IPS-15b (cell line): ENCODE measurements at regions not wholly inside any gene's neighbourhood (a gene's known extent, or its start where the extent isn't known, plus 50 kb on each side); places are given as distances from the start of the nearest gene placed in this dataset.

Experiments used
- H3K27me3 ChIP-seq: one replicate; pipeline ENCODE4 v1.6.1; 2013; ENCODE audit warnings: low read length; ENCODE audit not compliant: control insufficient read depth, insufficient read depth
- H3K36me3 ChIP-seq: one replicate; pipeline ENCODE4 v1.6.1; 2013; ENCODE audit warnings: low read length; ENCODE audit not compliant: control insufficient read depth, insufficient read depth
- H3K4me1 ChIP-seq: one replicate; pipeline ENCODE4 v1.6.1; 2013; ENCODE audit warnings: mild to moderate bottlenecking, low read length; ENCODE audit not compliant: control insufficient read depth, insufficient read depth
- H3K4me3 ChIP-seq: one replicate; pipeline ENCODE4 v1.5.1; 2013; ENCODE audit warnings: low read depth, low read length
- H3K9ac ChIP-seq: one replicate; pipeline ENCODE4 v1.6.1; 2013; ENCODE audit warnings: low read depth, mild to moderate bottlenecking, low read length
- H3K9me3 ChIP-seq: one replicate; pipeline ENCODE4 v1.6.1; 2013; ENCODE audit warnings: mild to moderate bottlenecking, low read length; ENCODE audit not compliant: control insufficient read depth, insufficient read depth

DNA sequence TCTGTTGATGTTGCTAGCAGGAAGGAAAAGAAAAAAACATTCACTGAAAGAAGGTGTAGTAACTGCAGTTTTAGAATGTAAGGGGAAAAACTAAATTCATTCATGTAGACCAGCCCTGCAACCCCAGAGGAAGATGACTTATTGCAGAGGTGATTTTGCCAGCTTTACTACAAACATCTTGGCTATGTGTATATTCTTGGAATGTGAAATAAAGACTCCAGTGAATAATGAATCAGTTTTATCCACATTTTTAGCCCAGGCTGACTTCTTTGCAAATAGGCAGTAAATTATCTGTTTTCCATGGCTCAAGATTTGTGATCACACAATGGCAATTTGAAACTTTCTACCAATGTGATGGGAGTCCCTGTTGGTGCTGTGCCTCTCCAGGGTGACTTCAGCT lies 206.1 kb upstream of the SETBP1 start:
- Histone ChIP-seq H3K4me1 (no peaks in the 10 kb centered on the region), H3K9ac (no peak overlapping the region), H3K9me3 (peaks cover 8% of the 10 kb centered on the region), H3K4me3 (no peak overlapping the region), H3K36me3 (no peaks in the 10 kb centered on the region), H3K27me3 (no peaks in the 10 kb centered on the region)

DNA sequence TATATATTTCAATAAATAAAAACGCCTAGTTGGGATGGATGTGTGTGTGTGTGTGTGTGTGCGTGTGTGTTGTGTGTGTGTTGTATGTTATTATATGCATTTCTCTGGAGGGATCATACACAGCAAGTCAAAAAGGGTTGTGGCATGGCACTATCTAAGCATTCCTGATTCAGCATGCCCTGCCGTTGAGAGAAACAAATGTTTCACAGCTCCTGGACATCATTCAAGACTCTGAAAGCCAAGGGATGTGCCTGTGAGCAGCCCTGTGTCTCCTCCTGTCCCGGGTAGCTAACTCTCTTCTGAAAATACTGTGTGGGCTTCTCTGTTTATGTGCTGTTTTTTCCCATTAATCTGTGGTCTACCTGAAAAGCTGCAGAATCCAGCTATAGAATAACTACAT lies 197.9 kb upstream of the SETBP1 start:
- no peaks in the 10 kb centered on the region for H3K27me3 ChIP-seq
- no peaks in the 10 kb centered on the region for H3K36me3 ChIP-seq
- peaks cover 8% of the 10 kb centered on the region for H3K9me3 ChIP-seq
- H3K9ac ChIP-seq = no peak overlapping the region
- no peak overlapping the region for H3K4me3 ChIP-seq
- no peaks in the 10 kb centered on the region for H3K4me1 ChIP-seq

DNA sequence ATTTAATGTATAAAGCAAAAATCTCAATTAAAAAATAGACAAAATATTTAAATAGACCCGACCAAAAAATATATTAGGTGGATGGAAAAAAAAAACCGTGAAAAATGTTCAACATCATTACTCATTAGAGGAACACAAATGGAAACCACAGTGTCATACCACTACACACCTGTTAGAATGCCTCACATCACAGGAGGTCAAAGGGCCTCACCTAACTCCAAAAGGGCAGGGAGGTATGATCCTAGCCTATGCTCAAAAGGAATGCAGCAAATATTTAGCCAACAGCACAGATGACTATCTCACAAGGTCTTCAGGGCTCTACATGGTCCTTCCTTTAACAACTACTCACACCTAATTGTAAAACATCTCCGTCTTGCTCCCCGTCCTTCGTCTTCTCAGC lies 185.5 kb upstream of the SETBP1 start:
- H3K36me3 ChIP-seq = no peaks in the 10 kb centered on the region

DNA sequence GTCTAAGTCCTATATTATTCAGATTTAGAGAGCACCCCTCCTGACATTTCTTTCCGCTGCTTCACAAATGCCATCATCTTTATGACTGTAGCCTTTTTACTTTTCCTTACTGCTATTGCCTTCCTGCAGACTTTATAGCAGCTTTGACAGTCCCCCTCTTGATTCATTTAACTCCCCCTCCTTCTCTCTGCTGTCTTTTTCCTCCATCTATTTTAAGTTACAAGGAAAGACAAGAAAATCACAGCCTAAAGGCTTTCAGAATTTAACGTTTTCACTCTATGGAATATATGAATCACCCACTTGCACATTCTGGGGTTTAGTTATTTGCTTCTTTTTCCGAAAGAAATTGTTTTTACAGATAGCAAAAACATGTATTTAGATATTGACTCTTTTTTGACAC lies 183.4 kb upstream of the SETBP1 start:
- Histone ChIP-seq H3K9me3 (no peaks in the 10 kb centered on the region), H3K36me3 (no peaks in the 10 kb centered on the region), H3K27me3 (no peaks in the 10 kb centered on the region), H3K4me1 (no peaks in the 10 kb centered on the region), H3K4me3 (no peak overlapping the region), H3K9ac (no peak overlapping the region)

More for the DNA sequence above, 185.5 kb upstream of the SETBP1 start:
- Histone ChIP-seq H3K9ac (no peak overlapping the region), H3K4me1 (no peaks in the 10 kb centered on the region), H3K27me3 (no peaks in the 10 kb centered on the region), H3K4me3 (no peak overlapping the region), H3K9me3 (no peaks in the 10 kb centered on the region)

DNA sequence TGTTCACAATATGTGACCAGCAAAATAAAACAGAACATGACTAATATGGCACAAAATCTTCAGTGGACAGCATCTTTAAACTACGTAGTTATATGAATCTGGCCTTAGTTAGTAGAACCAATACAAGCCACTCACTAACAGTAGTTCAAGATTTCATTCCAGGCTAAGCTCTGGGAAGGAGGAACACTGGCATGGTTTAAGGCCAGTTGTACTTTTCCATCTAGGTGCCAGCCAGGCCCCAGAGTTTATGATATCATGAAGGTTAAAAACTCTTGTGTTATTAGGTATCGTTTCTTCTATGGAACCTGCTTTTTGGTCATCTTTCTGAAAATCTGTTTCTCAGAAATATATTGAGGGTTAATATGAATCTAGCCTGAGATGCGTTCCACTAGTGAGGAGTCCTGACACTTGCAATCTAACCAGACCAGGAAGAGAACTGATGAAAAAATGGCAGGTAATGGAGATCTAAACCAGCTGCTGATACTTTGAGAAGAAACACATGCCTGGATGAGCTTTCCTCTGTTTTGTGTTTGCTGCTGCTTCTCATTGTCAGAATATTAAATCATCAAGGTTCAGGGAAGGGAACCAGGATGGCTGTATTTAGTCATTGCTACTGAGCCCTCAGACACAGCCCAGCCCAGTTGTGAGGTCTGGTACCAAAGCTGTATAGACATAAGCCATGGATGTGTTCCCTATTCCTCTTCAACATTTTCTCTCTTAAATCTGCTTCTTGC lies 182.8 kb upstream of the SETBP1 start:
- Histone ChIP-seq H3K27me3 (no peaks in the 10 kb centered on the region), H3K4me3 (no peak overlapping the region), H3K4me1 (no peaks in the 10 kb centered on the region), H3K9ac (no peak overlapping the region), H3K9me3 (no peaks in the 10 kb centered on the region), H3K36me3 (no peaks in the 10 kb centered on the region)

DNA sequence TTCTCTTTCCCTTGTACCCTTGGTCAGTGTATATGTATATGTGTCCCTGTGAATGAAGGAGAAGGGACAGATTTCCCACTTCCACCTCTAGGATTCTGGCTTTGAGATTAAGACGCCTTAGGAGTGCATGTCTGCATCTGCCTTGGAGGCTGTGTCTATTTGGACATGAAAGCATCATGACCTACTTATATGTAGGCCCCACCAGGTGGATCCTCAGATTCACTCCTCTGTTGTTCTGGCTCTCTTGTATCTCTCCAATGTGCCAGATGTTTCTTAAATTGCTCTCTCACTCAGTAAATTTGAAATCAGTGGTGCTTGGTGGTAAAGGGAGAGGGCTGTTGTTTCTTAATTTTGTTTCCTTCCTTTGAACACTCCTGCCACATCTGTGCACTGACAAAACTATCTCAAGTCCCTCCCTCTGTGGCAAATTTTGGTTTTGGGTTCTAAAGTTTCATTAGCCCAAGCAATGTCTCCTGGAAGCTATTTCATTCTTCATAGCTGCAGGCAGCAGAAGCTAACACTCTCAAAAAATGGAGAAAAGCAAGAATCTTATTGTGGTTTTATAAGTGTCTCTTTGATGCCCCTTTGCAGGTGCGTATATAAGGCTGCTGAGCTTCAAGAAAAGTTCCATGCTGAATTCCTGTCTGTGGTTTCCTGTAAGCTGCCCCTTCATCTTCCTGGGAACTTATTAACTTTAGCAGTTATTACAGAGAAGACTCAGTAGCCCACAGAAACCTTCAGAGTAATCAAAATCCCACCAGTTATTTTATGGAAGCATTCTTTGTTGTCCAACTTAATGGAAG lies 179.7 kb upstream of the SETBP1 start:
- no peaks in the 10 kb centered on the region for H3K4me1 ChIP-seq
- no peaks in the 10 kb centered on the region for H3K9me3 ChIP-seq
- H3K9ac ChIP-seq = no peak overlapping the region

DNA sequence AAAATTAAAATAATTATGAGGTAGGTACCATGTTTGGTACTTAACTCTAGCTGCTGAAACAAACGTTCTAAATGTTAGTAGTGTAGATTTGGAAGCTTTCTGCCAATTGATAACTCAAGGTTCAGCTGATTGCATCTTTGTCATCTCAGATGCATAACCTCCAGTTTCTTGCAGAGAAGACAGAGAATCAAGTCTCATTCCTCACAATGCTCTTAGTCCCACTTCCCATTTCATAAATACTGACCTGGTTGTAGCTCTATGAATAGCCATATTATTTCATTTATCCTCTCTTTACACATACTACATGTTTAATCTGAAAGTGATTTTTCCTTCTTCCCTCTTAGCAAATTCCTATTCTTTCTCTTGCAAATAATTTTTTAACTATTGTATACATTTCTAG lies 178.5 kb upstream of the SETBP1 start:
- Histone ChIP-seq H3K4me3 (no peak overlapping the region), H3K36me3 (no peaks in the 10 kb centered on the region), H3K9me3 (no peaks in the 10 kb centered on the region), H3K9ac (no peak overlapping the region), H3K4me1 (no peaks in the 10 kb centered on the region), H3K27me3 (no peaks in the 10 kb centered on the region)

More for the DNA sequence above, 179.7 kb upstream of the SETBP1 start:
- no peaks in the 10 kb centered on the region for H3K36me3 ChIP-seq
- H3K27me3 ChIP-seq = no peaks in the 10 kb centered on the region
- H3K4me3 ChIP-seq = no peak overlapping the region

DNA sequence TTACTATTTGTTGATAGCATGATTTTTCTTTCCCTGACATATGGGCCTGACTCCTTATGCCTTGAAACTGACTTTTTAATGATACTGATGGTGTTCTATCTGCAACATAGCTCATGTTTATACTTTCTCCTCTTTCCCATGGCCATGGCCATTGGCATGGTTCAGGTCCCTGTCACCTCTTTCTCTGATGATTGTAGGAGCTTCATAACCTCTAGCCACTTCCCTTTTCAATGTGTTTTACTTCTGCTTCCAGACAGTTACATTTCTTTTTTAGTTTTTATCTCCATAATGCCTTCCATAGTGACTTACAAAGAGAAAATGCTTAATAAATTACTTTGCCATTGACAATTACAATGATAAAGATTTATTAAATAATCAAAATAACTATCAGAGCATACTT lies 177.9 kb upstream of the SETBP1 start:
- Histone ChIP-seq H3K4me3 (no peak overlapping the region), H3K4me1 (no peaks in the 10 kb centered on the region), H3K9me3 (no peaks in the 10 kb centered on the region), H3K36me3 (no peaks in the 10 kb centered on the region), H3K27me3 (no peaks in the 10 kb centered on the region), H3K9ac (no peak overlapping the region)

DNA sequence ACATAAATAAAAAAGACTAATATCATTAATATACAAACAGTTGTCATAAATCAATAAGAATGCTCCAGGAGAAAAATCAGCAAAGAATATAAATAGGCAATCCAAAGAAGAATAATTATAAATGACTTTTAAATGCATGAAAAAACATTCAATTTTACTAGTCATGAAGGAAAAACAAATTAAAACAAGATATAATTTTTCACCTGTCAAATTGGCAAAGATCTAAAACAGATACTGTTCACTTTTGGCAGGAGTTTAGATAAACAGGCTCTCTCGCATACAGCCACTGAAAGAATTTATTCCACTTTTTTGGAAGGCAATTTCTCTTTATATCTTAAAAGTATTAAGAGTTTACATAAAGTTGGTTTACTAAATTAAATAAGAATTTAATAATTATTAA lies 176.8 kb upstream of the SETBP1 start:
- Histone ChIP-seq H3K36me3 (no peaks in the 10 kb centered on the region), H3K4me3 (no peak overlapping the region), H3K27me3 (no peaks in the 10 kb centered on the region), H3K4me1 (no peaks in the 10 kb centered on the region), H3K9ac (no peak overlapping the region), H3K9me3 (no peaks in the 10 kb centered on the region)

DNA sequence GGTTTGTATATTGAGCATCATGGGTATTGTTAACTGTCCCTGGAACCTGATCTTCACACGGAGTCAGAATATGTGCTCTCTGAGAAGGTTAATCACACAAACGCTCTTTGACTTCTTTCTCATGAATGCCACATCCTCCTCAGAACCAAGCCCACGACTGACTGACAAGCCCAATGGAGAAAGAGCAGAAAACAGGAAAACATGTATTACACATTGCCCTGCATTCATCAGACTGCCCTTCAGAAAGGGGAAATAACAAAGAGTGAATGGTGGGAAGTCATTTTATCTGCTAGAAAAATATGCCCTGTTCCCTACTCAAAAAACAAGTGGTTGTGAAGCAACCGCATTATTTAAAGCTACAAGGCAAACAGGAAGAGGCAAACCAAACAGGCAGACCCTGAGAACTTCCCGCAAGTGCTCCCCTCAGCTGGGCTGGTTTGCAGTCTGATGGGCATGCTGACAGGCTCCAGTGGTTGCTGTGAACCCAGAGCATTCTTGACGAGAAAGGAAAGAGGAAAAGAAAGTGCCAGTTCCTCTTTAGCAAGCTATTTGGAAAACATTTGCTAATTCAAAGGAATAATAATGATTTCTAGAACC lies 172.9 kb upstream of the SETBP1 start:
- H3K4me1 ChIP-seq = no peaks in the 10 kb centered on the region
- H3K9ac ChIP-seq = no peak overlapping the region
- no peak overlapping the region for H3K4me3 ChIP-seq
- H3K9me3 ChIP-seq = no peaks in the 10 kb centered on the region
- no peaks in the 10 kb centered on the region for H3K27me3 ChIP-seq
- H3K36me3 ChIP-seq = no peaks in the 10 kb centered on the region

DNA sequence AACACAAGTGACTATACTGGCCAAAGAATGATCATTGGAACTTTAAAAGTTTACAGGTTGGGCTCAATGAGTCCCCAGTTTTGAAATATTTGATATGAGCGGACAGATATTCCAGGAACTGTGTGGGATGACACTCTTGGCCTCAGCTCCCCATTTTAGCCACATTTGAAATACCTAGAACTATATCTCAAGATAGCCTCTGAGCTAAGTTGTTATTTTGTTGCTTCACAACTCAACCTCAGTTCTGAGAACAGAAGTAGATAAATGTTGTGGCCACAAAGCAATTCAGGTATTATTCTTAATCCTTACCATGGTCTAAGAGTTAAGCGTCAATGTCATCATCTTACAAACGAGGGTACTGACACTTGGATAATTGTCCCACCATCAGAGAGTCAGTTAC lies 172.2 kb upstream of the SETBP1 start:
- no peak overlapping the region for H3K9ac ChIP-seq
- no peaks in the 10 kb centered on the region for H3K4me1 ChIP-seq
- H3K36me3 ChIP-seq = no peaks in the 10 kb centered on the region
- no peak overlapping the region for H3K4me3 ChIP-seq
- H3K27me3 ChIP-seq = no peaks in the 10 kb centered on the region
- H3K9me3 ChIP-seq = no peaks in the 10 kb centered on the region

DNA sequence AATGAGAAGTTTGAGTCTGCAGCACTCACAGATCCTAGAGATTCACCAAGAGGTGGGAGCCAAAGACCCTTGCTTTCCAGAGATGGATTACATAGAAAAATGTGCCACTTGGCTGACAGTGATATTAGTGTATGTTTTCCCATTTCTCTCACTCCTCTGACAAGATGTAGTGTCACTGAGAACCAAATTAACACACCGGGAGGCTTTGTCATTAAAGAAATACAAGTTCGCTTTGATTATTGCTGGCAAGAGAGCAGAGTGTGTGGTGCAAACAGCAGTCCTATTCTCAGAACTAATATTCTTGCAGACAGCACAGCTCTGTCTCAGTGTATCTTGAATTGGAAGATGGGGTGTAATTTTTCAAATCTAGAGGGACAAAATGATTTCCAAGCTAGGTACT lies 171.6 kb upstream of the SETBP1 start:
- Histone ChIP-seq H3K4me1 (no peaks in the 10 kb centered on the region), H3K36me3 (no peaks in the 10 kb centered on the region), H3K4me3 (no peak overlapping the region), H3K9me3 (no peaks in the 10 kb centered on the region), H3K9ac (no peak overlapping the region), H3K27me3 (no peaks in the 10 kb centered on the region)
